A549 (cell line): ENCODE measurements at regions not wholly inside any gene's neighbourhood (a gene's known extent, or its start where the extent isn't known, plus 50 kb on each side); places are given as distances from the start of the nearest gene placed in this dataset.

ENCODE experiments used
- ATAC-seq, 2 experiments: fragments of 200-7000 bp in 1 of 2; fragments of >200 bp in 1 of 2; cut with Nextera tagmentation in 1 of 2; cut with Tn5 transposase in 1 of 2; 3 replicates each; pipeline versions ENCODE4 v1.8.0 to v1.9.1; 2018 to 2020; ENCODE audit warnings: mild to moderate bottlenecking in 1 of 2, moderate library complexity in 1 of 2
- CTCF ChIA-PET: fragments of 300-600 bp; sonication (Branson Sonifier 250); formaldehyde crosslinking; extraction: SDS; loops from one replicate; lab custom pipeline; 2021; ENCODE audit warnings: antibody characterized with exemption, inconsistent platforms; lab: Yijun Ruan, JAX
- POLR2A ChIA-PET: fragments of 350-600 bp; formaldehyde crosslinking; extraction: SDS; loops from one replicate; lab custom pipeline; 2021; ENCODE audit warnings: antibody characterized with exemption, inconsistent platforms; lab: Yijun Ruan, JAX
- DNase-seq, 2 experiments: peaks; one replicate each; pipeline versions ENCODE4 v3.0.0 to v3.0.0-alpha.2; 2011 to 2016; ENCODE audit warnings: low read depth in 1 of 2, low spot score in 1 of 2
- FAIRE-seq: peaks from 2 replicates; lab custom pipeline; 2011; peaks lifted over from hg19 to GRCh38; lab: Jason Lieb, UNC
- H3K27ac ChIP-seq, 2 experiments: fragments of >200 bp; sonication (Bioruptor Twin); formaldehyde crosslinking; 3 replicates each; pipeline ENCODE4 v1.5.1; 2016 to 2017
- H3K4me1 ChIP-seq: fragments of >200 bp; sonication (Bioruptor Twin); formaldehyde crosslinking; 3 replicates; pipeline ENCODE4 v1.6.1; 2016
- H3K4me2 ChIP-seq: fragments of >200 bp; sonication (Bioruptor Twin); formaldehyde crosslinking; 3 replicates; pipeline ENCODE4 v1.6.1; 2016
- H3K4me3 ChIP-seq: fragments of >200 bp; sonication (Bioruptor Twin); formaldehyde crosslinking; 3 replicates; pipeline ENCODE4 v1.5.1; 2016
- H3K9me3 ChIP-seq: fragments of >200 bp; sonication (Bioruptor Twin); formaldehyde crosslinking; 3 replicates; pipeline ENCODE4 v1.6.1; 2016
- CHD4 ChIP-seq: fragments of 200-600 bp; sonication (generic); IDR thresholded peaks from 2 replicates; pipeline ENCODE4 v1.6.1; 2016; ENCODE audit warnings: antibody characterized with exemption, mild to moderate bottlenecking, borderline replicate concordance
- FOSL2 ChIP-seq, 2 experiments: fragments of 450-650 bp in 1 of 2; fragments of >200 bp in 1 of 2; sonication (Bioruptor Twin) in 1 of 2; formaldehyde crosslinking; IDR thresholded peaks; 2 replicates each; pipeline versions ENCODE4 v1.5.0 to v1.6.1; 2016 to 2020; ENCODE audit warnings: mild to moderate bottlenecking in 1 of 2, moderate library complexity in 1 of 2
- JUN ChIP-seq, 2 experiments: fragments of >200 bp; sonication (Bioruptor Twin); formaldehyde crosslinking; IDR thresholded peaks; 2 replicates in 1 of 2; 3 replicates in 1 of 2; pipeline ENCODE4 v1.6.1; 2016 to 2017
- JUNB ChIP-seq: fragments of >200 bp; sonication (Bioruptor Twin); formaldehyde crosslinking; IDR thresholded peaks from 2 replicates; pipeline ENCODE4 v1.6.1; 2016
- MYC ChIP-seq: IDR thresholded peaks from 2 replicates; pipeline ENCODE4 v1.6.1; 2012; ENCODE audit warnings: mild to moderate bottlenecking, inconsistent platforms, low read length, improper control_type of control experiment, borderline replicate concordance
- NPAS2 ChIP-seq: fragments of 250-450 bp; sonication (Bioruptor Pico); IDR thresholded peaks from 2 replicates; pipeline ENCODE4 v1.8.0; 2022; ENCODE audit warnings: mild to moderate bottlenecking, moderate library complexity, borderline replicate concordance
- POLR2AphosphoS2 ChIP-seq: conservative IDR thresholded peaks from 2 replicates; pipeline ENCODE4 v1.6.1; 2012; ENCODE audit warnings: low read length, improper control_type of control experiment, inconsistent platforms
- RAD21 ChIP-seq, 2 experiments: fragments of >200 bp in 1 of 2; sonication (Bioruptor Twin) in 1 of 2; formaldehyde crosslinking in 1 of 2; IDR thresholded peaks in 1 of 2; conservative IDR thresholded peaks in 1 of 2; 2 replicates in 1 of 2; 3 replicates in 1 of 2; pipeline ENCODE4 v1.6.1; 2012 to 2018; ENCODE audit warnings: inconsistent platforms in 1 of 2
- RCOR1 ChIP-seq: fragments of 150-350 bp; IDR thresholded peaks from 2 replicates; pipeline ENCODE4 v1.6.1; 2014; ENCODE audit warnings: antibody characterized with exemption, low read length, low read depth
- SREBF2 ChIP-seq: fragments of 450-650 bp; IDR thresholded peaks from 2 replicates; pipeline ENCODE4 v1.6.1; 2014; ENCODE audit warnings: mild to moderate bottlenecking, moderate library complexity
- ZC3H11A ChIP-seq: fragments of 450-650 bp; IDR thresholded peaks from 2 replicates; pipeline ENCODE4 v1.6.1; 2014; ENCODE audit warnings: antibody characterized with exemption, mild to moderate bottlenecking
- ZFP36 ChIP-seq: fragments of 450-650 bp; IDR thresholded peaks from 2 replicates; pipeline ENCODE4 v1.6.1; 2014; ENCODE audit warnings: borderline replicate concordance; ENCODE audit not compliant: partially characterized antibody
- WGBS: methylation state at CpG from one replicate; pipeline ENCODE4 v1.1.6; 2017; ENCODE audit errors: missing lambda C conversion rate; 5-methylcytosine and 5-hydroxymethylcytosine counted together
- TF ChIP-seq, protein P1 (sequence below): fragments of 250-450 bp; sonication (Bioruptor Pico); IDR thresholded peaks from 2 replicates; pipeline ENCODE4 v1.5.0; 2020; ENCODE audit warnings: low read depth, mild to moderate bottlenecking, moderate library complexity
- TF ChIP-seq, protein P2 (sequence below): fragments of 150-350 bp; IDR thresholded peaks from 2 replicates; pipeline ENCODE4 v1.6.1; 2014; ENCODE audit warnings: low read depth, mild to moderate bottlenecking, low read length
- TF ChIP-seq, protein P3 (sequence below): fragments of >200 bp; sonication (Bioruptor Twin); formaldehyde crosslinking; IDR thresholded peaks from 3 replicates; pipeline ENCODE4 v1.6.1; 2016
- TF ChIP-seq, protein P4 (sequence below): IDR thresholded peaks from 2 replicates; pipeline ENCODE4 v1.6.1; 2012; ENCODE audit warnings: low read depth, borderline replicate concordance

GRCh38 chr1:234864116-234864515, 254.1 kb upstream of the IRF2BP2 start (continued):
- TF ChIP-seq MYC (no peak), RAD21 (conservative IDR thresholded peaks at IDR 0.05 in 1 of 2, IDR thresholded peaks at IDR 0.05 in 1 of 2) (no peak), ZC3H11A (no peak)
- TF ChIP-seq, protein P1, sequence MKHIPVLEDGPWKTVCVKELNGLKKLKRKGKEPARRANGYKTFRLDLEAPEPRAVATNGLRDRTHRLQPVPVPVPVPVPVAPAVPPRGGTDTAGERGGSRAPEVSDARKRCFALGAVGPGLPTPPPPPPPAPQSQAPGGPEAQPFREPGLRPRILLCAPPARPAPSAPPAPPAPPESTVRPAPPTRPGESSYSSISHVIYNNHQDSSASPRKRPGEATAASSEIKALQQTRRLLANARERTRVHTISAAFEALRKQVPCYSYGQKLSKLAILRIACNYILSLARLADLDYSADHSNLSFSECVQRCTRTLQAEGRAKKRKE (CRISPR knock-in tag), result no peak

DNA sequence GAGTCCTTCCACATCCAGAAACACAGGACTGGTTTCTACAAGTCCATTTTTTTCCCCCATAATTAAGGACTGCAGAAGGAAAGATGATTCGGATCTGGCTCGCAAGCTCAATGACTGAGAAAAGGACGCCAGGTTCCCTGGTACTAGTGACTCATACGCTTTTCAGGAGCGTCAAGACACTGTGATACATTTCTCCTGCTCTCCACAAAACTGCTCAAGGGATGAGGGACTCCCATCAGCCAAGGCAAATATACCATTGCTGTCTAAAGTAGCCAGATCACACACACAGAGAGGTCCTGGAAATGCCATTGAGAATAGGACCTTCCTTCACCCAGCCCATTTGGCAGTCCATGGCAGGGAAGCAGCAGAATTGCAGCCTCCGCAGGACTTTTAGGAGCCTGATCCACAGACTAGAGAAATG, 253.6 kb upstream of the IRF2BP2 start:
- peaks cover 13% of the 10 kb centered on the region; the same call in 1 of the 3 replicates for H3K4me1 ChIP-seq
- peaks cover 8% of the 10 kb centered on the region; the same call in 1 of the 3 replicates for H3K9me3 ChIP-seq
- peak overlapping the region; percentile 36 to 47; a peak in 4 of 6 replicates for H3K27ac ChIP-seq
- ATAC-seq (peak; percentile 19 to 45; a peak in 3 of 6 replicates), FAIRE-seq (no peak), DNase-seq (no peak)
- H3K4me3 ChIP-seq, result no peak overlapping the region
- CTCF ChIA-PET, result interaction anchor here (0.6 to 0.8 kb wide), 2 partner anchors 42 to 62 kb away, joined by 3 to 4 read pairs; no protein-coding TSS in a partner anchor
- TF ChIP-seq, protein P2, sequence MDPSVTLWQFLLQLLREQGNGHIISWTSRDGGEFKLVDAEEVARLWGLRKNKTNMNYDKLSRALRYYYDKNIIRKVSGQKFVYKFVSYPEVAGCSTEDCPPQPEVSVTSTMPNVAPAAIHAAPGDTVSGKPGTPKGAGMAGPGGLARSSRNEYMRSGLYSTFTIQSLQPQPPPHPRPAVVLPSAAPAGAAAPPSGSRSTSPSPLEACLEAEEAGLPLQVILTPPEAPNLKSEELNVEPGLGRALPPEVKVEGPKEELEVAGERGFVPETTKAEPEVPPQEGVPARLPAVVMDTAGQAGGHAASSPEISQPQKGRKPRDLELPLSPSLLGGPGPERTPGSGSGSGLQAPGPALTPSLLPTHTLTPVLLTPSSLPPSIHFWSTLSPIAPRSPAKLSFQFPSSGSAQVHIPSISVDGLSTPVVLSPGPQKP, result no peak
- TF ChIP-seq FOSL2 (IDR thresholded peaks at IDR 0.05), result no peak
- 0 out of 2 replicates have a peak, but pooled peaks have one; percentile 12 for TF ChIP-seq FOSL2 (CRISPR knock-in tag; IDR thresholded peaks at IDR 0.05)
- POLR2A ChIA-PET, result no interaction called here
- WGBS, result 82% methylated on average over 6 of the region's 6 CpGs
- no peak overlapping the region for H3K4me2 ChIP-seq

DNA sequence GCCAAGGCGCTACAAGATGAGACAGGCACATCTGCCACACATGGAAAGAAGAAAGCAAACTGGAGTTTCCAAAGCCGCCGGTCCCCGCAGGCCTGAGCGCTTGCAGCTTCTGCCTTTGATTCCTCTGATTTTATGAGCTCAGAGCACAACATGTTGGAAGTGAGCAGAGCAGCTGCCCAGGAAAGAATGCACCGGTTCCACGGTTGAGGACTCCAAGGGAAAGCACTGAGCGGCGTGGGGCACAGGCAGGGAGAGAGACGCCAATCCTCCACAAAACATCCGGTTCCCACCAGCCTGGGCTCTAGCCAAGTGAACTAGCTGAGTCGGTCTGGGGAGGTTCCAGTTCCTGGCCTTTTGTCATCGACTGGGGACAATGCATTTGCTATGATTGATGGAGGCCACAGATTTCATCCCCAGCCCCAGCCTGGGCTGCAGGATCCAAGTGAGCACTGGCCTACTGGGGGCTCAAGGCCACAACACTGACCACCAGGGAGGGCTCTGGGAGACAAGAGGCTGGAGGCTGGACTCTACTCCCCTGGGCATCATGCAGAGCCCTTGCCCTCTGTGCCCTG, 253.1 kb upstream of the IRF2BP2 start:
- no peak for FAIRE-seq

More for the DNA sequence above, 253.1 kb upstream of the IRF2BP2 start:
- Histone ChIP-seq H3K4me1 (peaks cover 13% of the 10 kb centered on the region; the same call in 1 of the 3 replicates), H3K27ac (peak overlapping the region in 1 of 2 experiments; percentile 47; a peak in 4 of 6 replicates), H3K9me3 (peaks cover 8% of the 10 kb centered on the region; the same call in 1 of the 3 replicates), H3K4me3 (no peak overlapping the region), H3K4me2 (no peak overlapping the region)
- peak; percentile 8 to 40; a peak in 3 of 6 replicates for ATAC-seq
- ChIA-PET POLR2A (interaction anchor here (0.5 kb wide), 1 partner anchor 252 kb away, joined by 3 read pairs; no protein-coding TSS in a partner anchor), CTCF (interaction anchor here (0.6 kb wide), 1 partner anchor 63 kb away, joined by 3 read pairs; no protein-coding TSS in a partner anchor)
- TF ChIP-seq, protein P3, sequence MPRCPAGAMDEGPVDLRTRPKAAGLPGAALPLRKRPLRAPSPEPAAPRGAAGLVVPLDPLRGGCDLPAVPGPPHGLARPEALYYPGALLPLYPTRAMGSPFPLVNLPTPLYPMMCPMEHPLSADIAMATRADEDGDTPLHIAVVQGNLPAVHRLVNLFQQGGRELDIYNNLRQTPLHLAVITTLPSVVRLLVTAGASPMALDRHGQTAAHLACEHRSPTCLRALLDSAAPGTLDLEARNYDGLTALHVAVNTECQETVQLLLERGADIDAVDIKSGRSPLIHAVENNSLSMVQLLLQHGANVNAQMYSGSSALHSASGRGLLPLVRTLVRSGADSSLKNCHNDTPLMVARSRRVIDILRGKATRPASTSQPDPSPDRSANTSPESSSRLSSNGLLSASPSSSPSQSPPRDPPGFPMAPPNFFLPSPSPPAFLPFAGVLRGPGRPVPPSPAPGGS, result no peak
- TF ChIP-seq RCOR1 (no peak), SREBF2 (no peak), NPAS2 (CRISPR knock-in tag) (no peak), CHD4 (no peak), ZFP36 (no peak), POLR2AphosphoS2 (no peak), JUN (IDR thresholded peaks at IDR 0.05) (no peak), JUNB (no peak), FOSL2 (IDR thresholded peaks at IDR 0.05) (no peak), FOSL2 (CRISPR knock-in tag; IDR thresholded peaks at IDR 0.05) (no peak)
- TF ChIP-seq, protein P4, sequence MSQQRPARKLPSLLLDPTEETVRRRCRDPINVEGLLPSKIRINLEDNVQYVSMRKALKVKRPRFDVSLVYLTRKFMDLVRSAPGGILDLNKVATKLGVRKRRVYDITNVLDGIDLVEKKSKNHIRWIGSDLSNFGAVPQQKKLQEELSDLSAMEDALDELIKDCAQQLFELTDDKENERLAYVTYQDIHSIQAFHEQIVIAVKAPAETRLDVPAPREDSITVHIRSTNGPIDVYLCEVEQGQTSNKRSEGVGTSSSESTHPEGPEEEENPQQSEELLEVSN, result no peak
- whole genome bisulfite sequencing, result 95% methylated on average over 12 of the region's 13 CpGs
- DNase-seq, result no peak
